ENCODE measurements at regions not wholly inside any gene's neighbourhood (a gene's known extent, or its start where the extent isn't known, plus 50 kb on each side); places are given as distances from the start of the nearest gene placed in this dataset.
"Not testable (repeated sequence)": the region's sequence is repeated elsewhere in the genome, so short reads cannot be mapped to it uniquely, and the experiment has no call there.

- WGBS (ENCODE audit: insufficient coverage, low lambda C conversion rate): 90% methylated on average over 3 of the region's 3 CpGs
Observed at GRCh38 chr7:153408360-153409335, 643.5 kb upstream of the DPP6 start.

GRCh38 chr7:153409567-153410342 lies 642.4 kb upstream of the DPP6 start:
- not testable (repeated sequence) for H3K36me3 ChIP-seq (ENCODE audit: control insufficient read depth, insufficient read depth, low read length); DNase-seq; H3K27me3 ChIP-seq (ENCODE audit: control insufficient read depth, insufficient read depth, low read length); H3K4me3 ChIP-seq (ENCODE audit: low read length); H3K4me1 ChIP-seq (ENCODE audit: control insufficient read depth, insufficient read depth, low read length); H3K9me3 ChIP-seq (ENCODE audit: control insufficient read depth, low read depth, low read length); H3K27ac ChIP-seq (ENCODE audit: low read length)
- WGBS (ENCODE audit: insufficient coverage, low lambda C conversion rate): 100% methylated on average over 2 of the region's 10 CpGs

More at GRCh38 chr7:153408360-153409335, 643.5 kb upstream of the DPP6 start:
- Histone ChIP-seq H3K27ac (ENCODE audit: low read length) (no peak overlapping the region), H3K4me3 (ENCODE audit: low read length) (no peak overlapping the region), H3K36me3 (ENCODE audit: control insufficient read depth, insufficient read depth, low read length) (no peaks in the 10 kb centered on the region), H3K4me1 (ENCODE audit: control insufficient read depth, insufficient read depth, low read length) (no peaks in the 10 kb centered on the region), H3K9me3 (ENCODE audit: control insufficient read depth, low read depth, low read length) (peaks cover 5% of the 10 kb centered on the region), H3K27me3 (ENCODE audit: control insufficient read depth, insufficient read depth, low read length) (no peaks in the 10 kb centered on the region)
- DNase-seq: no peak

DNA sequence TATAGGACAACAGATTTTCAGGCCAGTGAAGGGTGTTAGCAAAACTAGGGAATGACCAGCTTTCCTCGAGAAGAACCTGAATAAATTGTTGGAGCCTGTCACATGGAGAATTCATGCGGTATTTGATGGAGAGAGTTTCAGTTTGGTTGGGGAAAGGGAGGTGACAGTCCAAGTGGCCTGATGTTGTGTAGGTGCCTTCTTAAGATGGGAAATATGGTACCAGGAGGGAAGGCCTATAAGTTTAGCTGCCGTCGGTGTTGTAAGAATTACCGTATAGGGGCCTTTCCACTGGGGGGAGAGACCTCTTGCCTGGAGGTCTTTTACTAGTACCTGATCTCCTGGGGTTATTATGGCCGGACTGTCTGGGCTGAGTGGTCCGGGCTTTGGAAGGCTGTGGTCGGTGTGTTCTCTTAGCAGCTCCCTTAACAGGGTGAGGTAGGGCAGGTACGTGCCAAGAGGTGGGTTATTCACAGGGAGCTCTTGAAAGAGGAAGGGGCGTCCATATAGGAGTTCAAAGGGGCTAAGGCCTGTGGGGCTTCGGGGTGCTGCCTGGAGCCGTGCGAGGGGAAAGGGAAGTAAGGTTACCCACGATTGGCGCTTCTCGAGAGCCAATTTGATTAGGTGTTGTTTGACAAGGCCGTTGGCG lies 641.1 kb upstream of the DPP6 start:
- not testable (repeated sequence) for DNase-seq; H3K9me3 ChIP-seq (ENCODE audit: control insufficient read depth, low read depth, low read length); H3K27me3 ChIP-seq (ENCODE audit: control insufficient read depth, insufficient read depth, low read length); H3K27ac ChIP-seq (ENCODE audit: low read length); H3K4me3 ChIP-seq (ENCODE audit: low read length); H3K36me3 ChIP-seq (ENCODE audit: control insufficient read depth, insufficient read depth, low read length); H3K4me1 ChIP-seq (ENCODE audit: control insufficient read depth, insufficient read depth, low read length)
- WGBS (ENCODE audit: insufficient coverage, low lambda C conversion rate): no CpG with 5 or more reads among the region's 18 CpGs

GRCh38 chr7:153412114-153412823 lies 639.9 kb upstream of the DPP6 start:
- H3K36me3 ChIP-seq (ENCODE audit: control insufficient read depth, insufficient read depth, low read length); H3K27ac ChIP-seq (ENCODE audit: low read length); H3K9me3 ChIP-seq (ENCODE audit: control insufficient read depth, low read depth, low read length); H3K4me3 ChIP-seq (ENCODE audit: low read length); H3K4me1 ChIP-seq (ENCODE audit: control insufficient read depth, insufficient read depth, low read length); DNase-seq; H3K27me3 ChIP-seq (ENCODE audit: control insufficient read depth, insufficient read depth, low read length): not testable (repeated sequence)
- 100% methylated on average over 1 of the region's 26 CpGs for WGBS (ENCODE audit: insufficient coverage, low lambda C conversion rate)

DNA sequence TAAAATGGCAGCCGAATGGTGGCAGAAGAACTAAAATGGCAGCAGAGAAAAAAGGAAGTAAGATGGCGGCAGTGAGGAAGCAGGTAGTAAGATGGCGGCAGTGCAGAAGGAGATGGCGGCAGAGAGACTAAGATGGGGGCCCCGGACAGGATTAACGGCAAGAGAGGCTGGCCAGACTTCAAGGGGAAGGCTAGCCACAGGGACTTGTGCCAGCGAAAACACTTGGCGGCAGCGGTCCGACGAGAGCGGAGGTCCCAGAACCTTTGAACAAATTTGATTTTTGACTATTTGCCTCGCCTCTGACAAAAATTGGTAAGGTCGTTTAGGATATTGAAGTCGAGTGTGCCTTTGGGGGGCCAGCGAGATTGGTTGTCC lies 639.4 kb upstream of the DPP6 start:
- H3K4me1 ChIP-seq (ENCODE audit: control insufficient read depth, insufficient read depth, low read length); H3K9me3 ChIP-seq (ENCODE audit: control insufficient read depth, low read depth, low read length); DNase-seq; H3K4me3 ChIP-seq (ENCODE audit: low read length); H3K27me3 ChIP-seq (ENCODE audit: control insufficient read depth, insufficient read depth, low read length); H3K36me3 ChIP-seq (ENCODE audit: control insufficient read depth, insufficient read depth, low read length); H3K27ac ChIP-seq (ENCODE audit: low read length): not testable (repeated sequence)
- WGBS (ENCODE audit: insufficient coverage, low lambda C conversion rate): 97% methylated on average over 3 of the region's 16 CpGs

GRCh38 chr7:153413199-153413539 lies 639.0 kb upstream of the DPP6 start:
- no peaks in the 10 kb centered on the region for H3K27me3 ChIP-seq (ENCODE audit: control insufficient read depth, insufficient read depth, low read length)
- WGBS (ENCODE audit: insufficient coverage, low lambda C conversion rate): no CpG with 5 or more reads among the region's 12 CpGs

DNA sequence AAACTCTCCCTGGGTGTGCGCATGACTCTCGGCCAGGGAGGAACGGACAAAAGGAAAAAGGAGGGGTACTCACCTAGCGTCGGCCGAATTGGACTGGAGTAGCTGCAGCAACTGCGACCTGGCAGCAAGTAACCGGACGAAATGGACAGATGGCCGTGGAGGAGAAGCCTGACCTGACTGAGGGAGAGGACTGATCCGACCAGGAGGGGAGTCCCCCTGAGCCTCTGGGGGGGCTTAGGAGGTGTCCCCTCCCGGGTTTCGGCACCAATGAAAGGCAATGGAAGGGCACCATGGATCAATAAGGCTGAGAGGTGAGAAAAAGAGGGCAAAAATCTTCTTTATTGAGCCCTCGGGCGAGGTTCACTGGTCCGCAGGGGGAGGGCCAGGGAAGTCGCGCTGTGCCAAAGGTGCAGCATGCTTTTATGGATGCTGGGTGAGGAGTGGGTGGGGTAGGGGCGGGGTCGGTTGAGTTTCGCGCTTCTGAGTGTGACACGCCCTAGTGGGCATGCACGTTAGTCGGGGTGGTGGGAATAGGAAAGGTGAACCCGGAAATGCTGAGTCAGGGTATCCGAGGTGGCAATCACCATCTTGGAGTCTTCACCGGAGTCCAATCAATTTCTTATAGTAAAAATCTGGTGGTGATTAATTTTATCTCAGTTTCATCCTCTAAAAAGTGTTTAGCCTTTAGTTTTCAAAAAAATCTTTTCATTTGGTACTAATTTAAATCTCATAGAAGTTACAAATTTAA lies 638.5 kb upstream of the DPP6 start:
- Histone ChIP-seq H3K9me3 (ENCODE audit: control insufficient read depth, low read depth, low read length) (peaks cover 8% of the 10 kb centered on the region), H3K27ac (ENCODE audit: low read length) (no peak overlapping the region), H3K36me3 (ENCODE audit: control insufficient read depth, insufficient read depth, low read length) (no peaks in the 10 kb centered on the region), H3K4me1 (ENCODE audit: control insufficient read depth, insufficient read depth, low read length) (no peaks in the 10 kb centered on the region), H3K27me3 (ENCODE audit: control insufficient read depth, insufficient read depth, low read length) (no peaks in the 10 kb centered on the region), H3K4me3 (ENCODE audit: low read length) (no peak overlapping the region)
- DNase-seq: no peak
- 100% methylated on average over 7 of the region's 28 CpGs for WGBS (ENCODE audit: insufficient coverage, low lambda C conversion rate)

More at GRCh38 chr7:153413199-153413539, 639.0 kb upstream of the DPP6 start:
- Histone ChIP-seq H3K4me3 (ENCODE audit: low read length) (no peak overlapping the region), H3K9me3 (ENCODE audit: control insufficient read depth, low read depth, low read length) (peaks cover 8% of the 10 kb centered on the region), H3K36me3 (ENCODE audit: control insufficient read depth, insufficient read depth, low read length) (no peaks in the 10 kb centered on the region), H3K4me1 (ENCODE audit: control insufficient read depth, insufficient read depth, low read length) (no peaks in the 10 kb centered on the region), H3K27ac (ENCODE audit: low read length) (no peak overlapping the region)
- no peak for DNase-seq

GRCh38 chr7:153414288-153414629 lies 637.9 kb upstream of the DPP6 start:
- Histone ChIP-seq H3K4me1 (ENCODE audit: control insufficient read depth, insufficient read depth, low read length) (no peaks in the 10 kb centered on the region), H3K36me3 (ENCODE audit: control insufficient read depth, insufficient read depth, low read length) (no peaks in the 10 kb centered on the region), H3K9me3 (ENCODE audit: control insufficient read depth, low read depth, low read length) (peaks cover 8% of the 10 kb centered on the region), H3K27ac (ENCODE audit: low read length) (no peak overlapping the region), H3K4me3 (ENCODE audit: low read length) (no peak overlapping the region), H3K27me3 (ENCODE audit: control insufficient read depth, insufficient read depth, low read length) (no peaks in the 10 kb centered on the region)
- DNase-seq: no peak

DNA sequence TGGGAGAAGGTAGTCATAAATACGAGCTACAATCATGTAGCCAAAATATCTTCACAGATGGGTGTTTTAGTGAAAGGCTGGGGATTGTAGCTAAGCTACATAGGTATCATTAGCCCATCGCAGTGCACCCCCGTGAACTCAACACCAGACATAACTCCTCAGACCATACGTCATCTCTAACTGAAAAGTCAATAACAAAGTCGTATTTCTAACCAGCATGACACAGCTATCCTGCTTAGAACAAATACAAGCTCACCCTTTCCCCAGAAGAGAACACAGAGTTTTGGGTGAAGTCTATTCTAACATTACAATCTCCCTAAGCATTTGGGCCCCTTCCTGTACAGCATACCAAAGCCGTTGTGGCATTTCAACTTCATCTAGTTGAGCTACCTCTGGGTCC lies 636.6 kb upstream of the DPP6 start:
- Histone ChIP-seq H3K9me3 (ENCODE audit: control insufficient read depth, low read depth, low read length) (peaks cover 8% of the 10 kb centered on the region), H3K4me1 (ENCODE audit: control insufficient read depth, insufficient read depth, low read length) (no peaks in the 10 kb centered on the region), H3K27ac (ENCODE audit: low read length) (no peak overlapping the region), H3K27me3 (ENCODE audit: control insufficient read depth, insufficient read depth, low read length) (no peaks in the 10 kb centered on the region), H3K36me3 (ENCODE audit: control insufficient read depth, insufficient read depth, low read length) (no peaks in the 10 kb centered on the region), H3K4me3 (ENCODE audit: low read length) (no peak overlapping the region)
- no peak for DNase-seq
- WGBS (ENCODE audit: insufficient coverage, low lambda C conversion rate): 60% methylated on average over 1 of the region's 6 CpGs

Data from large intestine (tissue), 3 donors.